ENCODE measurements at regions not wholly inside any gene's neighbourhood (a gene's known extent, or its start where the extent isn't known, plus 50 kb on each side); places are given as distances from the start of the nearest gene placed in this dataset.

DNA sequence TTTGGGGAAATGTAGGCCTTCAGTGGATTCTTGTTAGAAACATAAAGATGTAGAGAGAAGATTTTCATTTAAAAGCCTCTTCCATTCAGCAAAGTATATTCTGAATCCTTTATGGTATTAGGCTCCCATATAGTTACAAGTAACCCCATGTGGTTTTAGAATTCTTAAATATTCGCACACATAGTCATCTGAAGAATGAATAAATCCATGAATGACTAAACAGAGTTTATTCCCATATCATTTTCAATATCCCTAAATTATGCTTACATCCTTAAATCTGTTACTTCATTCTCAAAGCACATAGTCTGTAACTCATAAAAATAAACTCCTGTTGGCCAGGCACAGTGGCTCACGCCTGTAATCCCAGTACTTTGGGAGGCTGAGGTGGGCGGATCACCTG is 962.1 kb downstream of the KCNJ18 start:
- no peak for DNase-seq (ENCODE audit: low read depth)
- no peak overlapping the region for H3K4me3 ChIP-seq (ENCODE audit: low read depth, low read length)
- in situ Hi-C loops (cut with HindIII; ENCODE audit: low sequenced_read_pairs) = no loop called here
- TF ChIP-seq, protein P1, sequence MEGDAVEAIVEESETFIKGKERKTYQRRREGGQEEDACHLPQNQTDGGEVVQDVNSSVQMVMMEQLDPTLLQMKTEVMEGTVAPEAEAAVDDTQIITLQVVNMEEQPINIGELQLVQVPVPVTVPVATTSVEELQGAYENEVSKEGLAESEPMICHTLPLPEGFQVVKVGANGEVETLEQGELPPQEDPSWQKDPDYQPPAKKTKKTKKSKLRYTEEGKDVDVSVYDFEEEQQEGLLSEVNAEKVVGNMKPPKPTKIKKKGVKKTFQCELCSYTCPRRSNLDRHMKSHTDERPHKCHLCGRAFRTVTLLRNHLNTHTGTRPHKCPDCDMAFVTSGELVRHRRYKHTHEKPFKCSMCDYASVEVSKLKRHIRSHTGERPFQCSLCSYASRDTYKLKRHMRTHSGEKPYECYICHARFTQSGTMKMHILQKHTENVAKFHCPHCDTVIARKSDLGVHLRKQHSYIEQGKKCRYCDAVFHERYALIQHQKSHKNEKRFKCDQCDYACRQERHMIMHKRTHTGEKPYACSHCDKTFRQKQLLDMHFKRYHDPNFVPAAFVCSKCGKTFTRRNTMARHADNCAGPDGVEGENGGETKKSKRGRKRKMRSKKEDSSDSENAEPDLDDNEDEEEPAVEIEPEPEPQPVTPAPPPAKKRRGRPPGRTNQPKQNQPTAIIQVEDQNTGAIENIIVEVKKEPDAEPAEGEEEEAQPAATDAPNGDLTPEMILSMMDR (IDR thresholded peaks at IDR 0.05; ENCODE audit: low read depth, low read length, missing control alignments) = no peak

DNA sequence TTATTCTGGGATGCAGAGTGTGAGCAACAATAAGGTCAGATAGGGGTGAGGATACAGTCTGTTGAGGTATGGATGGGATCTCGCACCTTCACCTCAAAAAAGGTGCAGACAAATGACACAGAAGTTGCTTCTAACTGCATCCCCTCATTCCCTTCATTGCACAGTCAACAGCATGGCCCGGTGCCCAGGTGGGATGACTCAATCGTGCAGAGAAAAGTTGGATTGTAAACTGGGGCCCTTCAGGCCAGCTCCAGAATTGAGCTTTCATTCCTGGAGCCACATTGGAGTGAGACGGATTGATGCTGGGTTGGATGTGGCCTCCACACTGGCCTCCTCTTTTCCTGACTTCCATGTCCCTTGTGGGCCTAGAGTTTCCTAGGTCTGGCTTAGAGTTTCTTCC is 977.4 kb downstream of the KCNJ18 start:
- TF ChIP-seq, protein P1 (IDR thresholded peaks at IDR 0.05; ENCODE audit: low read depth, low read length, missing control alignments) = no peak
- DNase-seq (ENCODE audit: low read depth) = no peak
- in situ Hi-C loops (cut with HindIII; ENCODE audit: low sequenced_read_pairs) = no loop called here
- no peak overlapping the region for H3K4me3 ChIP-seq (ENCODE audit: low read depth, low read length)

DNA sequence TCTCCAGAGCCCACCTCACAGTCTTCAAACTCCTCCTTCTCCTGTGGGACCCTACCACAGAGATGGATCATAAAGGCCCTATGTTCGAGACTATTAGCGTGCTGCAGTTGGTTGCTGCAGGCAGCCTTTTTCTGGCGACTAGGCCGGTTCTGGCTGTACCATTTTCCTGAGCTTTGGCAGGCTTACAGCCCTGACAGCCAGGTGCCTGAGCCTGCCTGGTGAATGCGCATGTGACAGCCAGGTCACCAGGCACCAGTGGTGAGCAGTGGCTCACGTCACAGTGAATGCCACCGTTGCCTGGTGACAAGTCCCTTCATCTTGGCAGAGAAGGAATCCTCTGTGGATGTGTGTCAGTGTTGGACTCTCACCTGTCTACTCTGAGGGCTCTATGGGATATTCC is 978.8 kb downstream of the KCNJ18 start:
- no peak for DNase-seq (ENCODE audit: low read depth)
- TF ChIP-seq, protein P1 (IDR thresholded peaks at IDR 0.05; ENCODE audit: low read depth, low read length, missing control alignments) = no peak
- in situ Hi-C loops (cut with HindIII; ENCODE audit: low sequenced_read_pairs) = no loop called here
- no peak overlapping the region for H3K4me3 ChIP-seq (ENCODE audit: low read depth, low read length)

DNA sequence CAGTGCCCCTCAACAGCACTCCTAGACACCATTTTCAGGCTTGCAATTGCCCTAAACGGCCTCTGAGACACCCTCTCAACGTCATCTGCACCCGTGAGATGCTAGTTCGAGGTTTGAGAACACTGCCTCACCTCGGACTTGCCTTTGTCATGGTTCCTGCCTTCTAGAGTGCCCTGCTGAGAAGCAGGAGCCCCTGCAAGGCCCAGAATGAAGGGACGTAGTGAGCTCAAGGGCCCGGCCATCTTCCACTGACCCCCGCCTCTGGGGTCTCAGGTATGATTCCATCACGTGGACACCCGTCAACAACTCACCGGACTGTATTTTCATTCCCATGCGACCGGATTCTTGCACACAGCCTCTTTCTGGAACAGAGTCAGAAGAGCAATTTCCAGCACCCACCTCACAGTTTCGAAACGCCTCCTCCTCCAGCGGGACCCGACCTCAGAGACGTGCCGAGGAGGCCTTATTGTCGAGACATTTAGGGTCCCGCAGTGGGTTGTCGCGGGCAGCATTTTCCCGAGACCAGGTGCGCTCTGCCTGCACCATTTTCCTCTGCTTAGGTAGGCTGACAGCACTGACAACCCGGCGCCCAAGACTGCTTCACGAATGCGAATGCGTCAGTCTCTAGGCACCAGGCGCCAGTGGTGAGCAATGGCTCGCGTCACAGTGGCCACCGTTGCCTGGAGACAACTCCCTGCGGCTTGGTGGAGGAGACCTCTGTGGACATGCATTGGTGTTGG is 999.9 kb downstream of the KCNJ18 start:
- TF ChIP-seq, protein P1 (IDR thresholded peaks at IDR 0.05; ENCODE audit: low read depth, low read length, missing control alignments) = no peak
- no peak overlapping the region for H3K4me3 ChIP-seq (ENCODE audit: low read depth, low read length)
- in situ Hi-C loops (cut with HindIII; ENCODE audit: low sequenced_read_pairs) = no loop called here
- DNase-seq (ENCODE audit: low read depth) = no peak

DNA sequence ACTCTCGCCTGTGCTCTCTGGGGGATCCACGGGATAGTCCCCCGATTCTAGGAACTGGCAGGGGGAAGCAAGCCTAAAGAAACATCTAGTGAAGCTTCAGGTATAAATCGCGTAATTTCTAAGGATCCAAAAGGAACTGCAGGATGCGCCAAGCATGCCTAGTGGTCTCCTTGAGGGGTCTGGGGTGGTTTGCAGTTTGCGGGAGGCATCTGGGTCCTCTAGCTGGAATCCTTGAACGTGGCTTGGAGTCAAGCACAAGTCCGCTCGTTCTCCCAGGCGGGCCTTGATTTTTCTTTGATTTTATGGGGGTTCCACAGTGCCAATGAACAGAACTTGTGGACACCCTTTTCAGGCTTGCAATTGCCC is 1000.5 kb downstream of the KCNJ18 start:
- DNase-seq (ENCODE audit: low read depth) = no peak
- in situ Hi-C loops (cut with HindIII; ENCODE audit: low sequenced_read_pairs) = no loop called here
- H3K4me3 ChIP-seq (ENCODE audit: low read depth, low read length) = no peak overlapping the region
- TF ChIP-seq, protein P1 (IDR thresholded peaks at IDR 0.05; ENCODE audit: low read depth, low read length, missing control alignments) = no peak

DNA sequence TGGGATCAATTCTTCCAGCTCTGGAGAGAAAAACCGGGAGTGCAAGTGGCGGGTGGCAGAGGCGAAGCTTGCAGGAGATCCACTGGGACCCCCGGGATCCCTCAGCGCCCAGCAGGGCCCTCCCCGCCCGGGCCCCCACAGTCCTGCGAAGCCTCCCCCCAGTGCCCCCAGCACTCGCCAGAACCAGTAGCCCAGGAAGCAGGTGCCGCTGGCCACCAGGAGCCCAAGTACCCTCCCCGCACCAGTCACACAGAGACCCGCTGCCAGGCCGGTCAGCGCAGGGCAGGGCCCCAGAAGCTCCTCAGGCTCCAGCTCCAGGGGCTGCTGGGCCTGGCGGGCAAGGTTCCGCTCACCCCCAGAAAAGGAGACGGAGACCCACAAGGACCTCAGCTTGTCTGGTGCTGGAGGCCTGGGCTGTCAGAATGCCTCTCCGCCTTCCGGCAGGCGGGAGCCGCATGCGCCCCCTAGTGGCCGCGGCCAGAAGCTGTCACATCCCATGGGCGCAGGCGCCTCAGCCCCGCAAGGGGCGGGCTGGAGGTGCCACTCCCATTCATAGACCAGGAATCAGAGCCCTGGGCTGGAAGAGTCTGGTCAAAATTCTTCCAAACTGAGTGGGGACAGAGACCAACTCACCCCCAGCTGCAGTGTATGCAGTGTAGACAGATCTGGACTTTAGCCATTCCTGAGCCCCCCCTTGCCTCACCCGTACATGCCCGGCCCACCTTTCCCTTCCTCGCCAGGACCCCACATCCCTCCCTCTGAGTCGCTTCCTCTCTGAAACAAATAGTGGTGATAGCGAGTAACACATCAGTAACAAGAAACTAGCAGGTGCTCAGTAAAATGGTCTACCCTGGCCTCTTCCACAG is 1002.3 kb downstream of the KCNJ18 start:
- TF ChIP-seq, protein P1 (IDR thresholded peaks at IDR 0.05; ENCODE audit: low read depth, low read length, missing control alignments) = peak; percentile 9
- in situ Hi-C loops (cut with HindIII; ENCODE audit: low sequenced_read_pairs) = no loop called here
- DNase-seq (ENCODE audit: low read depth) = no peak
- H3K4me3 ChIP-seq (ENCODE audit: low read depth, low read length) = no peak overlapping the region
